Thyroid gland (tissue), 4 donors: ENCODE measurements at regions not wholly inside any gene's neighbourhood (a gene's known extent, or its start where the extent isn't known, plus 50 kb on each side); places are given as distances from the start of the nearest gene placed in this dataset.

Experiments used
- CTCF ChIP-seq, 6 experiments: fragments of 200-600 bp in 3 of 6; fragments of 450-650 bp in 3 of 6; sonication (generic) in 3 of 6; IDR thresholded peaks; one replicate each; pipeline ENCODE4 v1.5.1; 2016 to 2019; ENCODE audit warnings: antibody characterized with exemption in 6 of 6, mild to moderate bottlenecking in 2 of 6, inconsistent platforms in 1 of 6, moderate library complexity in 1 of 6
- POLR2A ChIP-seq, 2 donors: fragments of 450-650 bp; IDR thresholded peaks; one replicate each; pipeline ENCODE4 v1.6.1; 2017; ENCODE audit warnings: antibody characterized with exemption in 2 of 2, mild to moderate bottlenecking in 2 of 2, moderate library complexity in 1 of 2

GRCh38 chr9:18007621-18008020 is 428.8 kb downstream of the SH3GL2 start:
- no peak for TF ChIP-seq CTCF (IDR thresholded peaks at IDR 0.05)
- no peak for TF ChIP-seq POLR2A (IDR thresholded peaks at IDR 0.05)
